ENCODE measurements at regions not wholly inside any gene's neighbourhood (a gene's known extent, or its start where the extent isn't known, plus 50 kb on each side); places are given as distances from the start of the nearest gene placed in this dataset.

DNA sequence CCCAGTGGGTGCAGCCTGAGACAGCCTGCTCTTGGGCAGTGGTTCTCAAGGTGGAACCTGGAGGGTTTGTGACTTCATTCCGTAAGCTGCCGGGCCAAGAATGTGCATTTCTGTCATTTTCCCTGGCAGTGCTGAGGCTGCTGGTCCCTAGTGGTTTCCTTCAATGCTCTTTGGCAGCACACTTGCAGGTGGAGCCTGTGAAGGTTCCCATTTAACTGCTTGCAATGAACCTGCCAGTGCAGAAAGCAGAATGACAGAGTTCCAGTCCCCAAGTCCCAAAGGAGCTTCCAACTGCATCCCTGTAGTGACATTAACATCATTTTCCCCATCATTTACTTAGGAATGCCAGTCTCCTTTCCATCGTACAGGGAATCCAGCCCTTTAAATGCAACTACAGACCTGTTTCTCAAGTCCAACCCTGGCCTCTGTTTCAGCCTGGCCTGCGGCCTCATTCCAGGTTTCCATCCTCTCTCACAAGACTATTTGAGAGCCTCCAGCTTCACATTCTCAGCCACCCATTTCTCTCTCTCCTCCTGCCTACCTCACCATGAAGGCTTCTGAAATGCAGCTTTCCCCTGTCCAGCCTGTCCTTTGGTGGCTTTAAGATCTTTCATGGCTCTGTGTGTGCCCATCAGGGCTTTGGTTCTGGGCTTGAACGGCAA lies 149.7 kb upstream of the GGTLC1 start:
- no peak for DNase-seq (ENCODE audit: low spot score)

DNA sequence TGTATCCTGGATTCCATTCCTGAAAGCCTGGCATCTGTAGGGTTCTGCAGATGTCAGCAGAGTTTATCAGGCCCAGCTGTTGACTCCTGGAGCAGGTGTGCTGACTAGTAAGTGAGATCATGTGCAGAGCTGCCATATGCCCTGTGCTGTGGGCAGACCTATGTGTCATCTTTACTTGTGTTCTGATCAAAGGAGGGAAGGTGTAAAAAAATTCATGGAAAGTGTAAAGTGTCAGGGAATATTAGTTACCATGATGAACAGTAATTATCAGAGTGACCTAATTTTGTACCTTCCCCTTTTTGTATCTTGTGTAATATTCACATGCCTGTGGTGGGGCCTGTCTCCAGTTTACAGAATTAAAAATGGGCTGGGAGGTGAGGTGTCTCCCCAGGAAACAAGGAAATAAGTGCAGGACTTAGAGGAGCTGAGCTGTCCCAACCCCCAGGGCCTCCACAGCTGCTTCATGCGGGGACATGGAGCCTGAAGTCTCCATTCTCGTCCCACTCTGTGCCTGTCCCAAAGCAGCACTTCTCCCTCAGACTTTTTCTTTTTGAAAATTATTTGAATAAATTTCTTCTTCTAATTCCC lies 148.2 kb upstream of the GGTLC1 start:
- DNase-seq (ENCODE audit: low spot score), result no peak

DNA sequence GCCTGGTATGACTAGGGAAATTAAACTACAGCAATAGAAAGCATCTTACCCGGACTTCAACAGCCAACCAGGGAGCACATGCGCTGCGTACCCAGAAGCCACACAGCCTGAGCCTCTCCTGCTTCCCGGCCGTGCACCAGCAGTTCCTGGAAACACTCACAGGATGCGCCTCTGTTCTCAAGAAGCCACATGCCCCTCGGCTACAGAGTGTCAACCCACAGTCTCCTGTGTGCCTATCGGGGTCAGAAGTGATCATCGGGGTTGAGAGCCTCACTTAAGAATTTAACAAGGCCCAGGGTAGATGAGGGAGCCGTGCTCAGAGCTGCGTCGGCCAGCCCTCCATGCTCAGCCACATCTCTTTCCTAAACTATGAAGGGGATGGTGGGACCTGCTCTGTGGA lies 147.2 kb upstream of the GGTLC1 start:
- DNase-seq (ENCODE audit: low spot score), result peak; percentile 15

DNA sequence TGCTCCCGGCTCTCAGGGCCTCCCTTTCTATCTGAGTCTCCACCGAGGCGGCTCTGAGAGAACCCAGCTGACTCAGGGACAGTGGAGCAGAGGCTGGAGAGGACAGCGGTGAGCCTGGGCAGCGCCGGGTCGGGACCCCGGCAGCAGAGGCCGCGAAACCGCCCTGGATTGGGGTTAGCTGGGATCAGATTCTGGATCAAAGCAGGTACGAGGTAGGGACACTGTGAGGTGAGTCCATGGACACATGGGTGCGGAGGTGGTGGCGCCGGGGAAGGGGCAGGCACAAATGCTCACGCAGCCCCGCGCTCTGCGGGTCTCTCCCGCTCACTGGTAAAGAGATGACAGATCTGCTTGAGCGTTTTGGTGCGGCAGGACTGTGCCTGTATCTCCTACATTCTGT lies 146.4 kb upstream of the GGTLC1 start:
- DNase-seq (ENCODE audit: low spot score), result no peak

DNA sequence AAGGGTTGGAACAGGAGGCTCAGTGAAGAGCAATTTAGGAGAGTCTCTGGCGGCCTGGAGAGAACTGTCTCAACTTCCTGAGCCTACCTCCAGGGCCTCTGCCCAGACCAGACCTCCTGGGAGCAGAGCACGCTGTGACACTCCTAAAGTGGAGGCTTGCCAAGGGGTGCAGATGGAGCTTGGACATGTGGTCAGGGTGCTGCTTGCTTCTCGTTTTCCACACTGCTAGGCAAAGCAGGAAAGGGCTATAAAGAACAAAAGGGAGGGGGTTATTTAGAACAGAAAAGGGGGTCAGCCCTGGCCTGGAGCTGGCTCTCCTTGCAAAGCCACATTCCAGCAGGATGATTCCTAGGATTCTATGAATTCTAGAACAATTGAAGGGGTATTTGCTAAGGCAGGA lies 145.7 kb upstream of the GGTLC1 start:
- DNase-seq (ENCODE audit: low spot score), result no peak

DNA sequence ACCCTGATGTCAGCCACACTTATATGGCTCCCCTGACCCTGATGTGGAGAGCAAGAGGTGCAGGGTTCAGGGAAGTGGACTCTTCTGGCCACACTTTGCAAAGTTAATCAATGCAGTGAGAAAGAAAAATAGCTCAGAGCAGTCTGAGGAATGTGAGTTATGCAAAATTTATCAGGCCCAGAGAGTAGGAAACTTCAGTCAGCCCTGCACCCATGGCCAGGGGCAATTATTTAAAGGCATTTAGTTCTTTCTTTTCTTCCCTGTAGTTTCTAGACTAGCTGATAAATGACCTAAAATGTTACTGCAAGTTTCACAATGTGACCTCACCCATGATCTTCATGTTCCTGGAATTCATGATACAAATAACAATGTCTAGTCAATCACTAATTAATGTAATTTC lies 143.7 kb upstream of the GGTLC1 start:
- no peak for DNase-seq (ENCODE audit: low spot score)

DNA sequence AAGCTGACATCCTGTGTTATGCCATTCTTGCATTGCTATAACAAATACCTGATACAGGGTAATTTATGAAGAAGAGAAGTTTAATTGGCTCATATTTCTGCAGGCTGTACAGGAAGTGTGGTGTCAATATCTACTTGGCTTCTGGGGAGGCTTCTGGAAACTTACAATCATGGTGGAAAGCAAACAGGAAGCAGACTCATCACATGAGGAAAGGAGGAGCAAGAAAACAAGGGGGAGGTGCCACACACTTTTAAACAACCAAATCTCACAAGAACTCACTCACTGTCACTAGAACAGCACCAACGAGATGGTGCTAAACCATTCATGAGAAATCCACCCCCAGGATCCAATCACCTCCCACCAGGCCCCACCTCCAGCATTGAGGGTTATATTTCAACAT lies 143.1 kb upstream of the GGTLC1 start:
- DNase-seq (ENCODE audit: low spot score), result no peak

DNA sequence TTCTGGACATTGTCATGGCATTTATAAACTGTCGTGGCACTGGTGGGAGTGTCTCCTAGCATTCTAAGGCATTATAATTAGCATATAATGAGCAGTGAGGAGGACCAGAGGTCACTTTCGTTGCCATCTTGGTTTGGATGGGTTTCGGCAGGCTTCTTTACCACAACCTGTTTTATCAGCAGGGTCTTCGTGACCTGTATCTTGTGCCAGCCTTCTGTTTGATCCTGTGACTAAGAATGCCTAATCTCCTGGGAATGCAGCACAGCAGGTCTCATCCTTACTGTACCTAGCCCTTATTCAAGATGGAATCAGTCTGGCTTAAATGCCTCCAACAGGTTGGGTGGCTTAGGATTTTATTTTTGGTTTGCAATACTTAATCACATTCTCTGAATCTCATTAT lies 142.7 kb upstream of the GGTLC1 start:
- DNase-seq (ENCODE audit: low spot score), result no peak

DNA sequence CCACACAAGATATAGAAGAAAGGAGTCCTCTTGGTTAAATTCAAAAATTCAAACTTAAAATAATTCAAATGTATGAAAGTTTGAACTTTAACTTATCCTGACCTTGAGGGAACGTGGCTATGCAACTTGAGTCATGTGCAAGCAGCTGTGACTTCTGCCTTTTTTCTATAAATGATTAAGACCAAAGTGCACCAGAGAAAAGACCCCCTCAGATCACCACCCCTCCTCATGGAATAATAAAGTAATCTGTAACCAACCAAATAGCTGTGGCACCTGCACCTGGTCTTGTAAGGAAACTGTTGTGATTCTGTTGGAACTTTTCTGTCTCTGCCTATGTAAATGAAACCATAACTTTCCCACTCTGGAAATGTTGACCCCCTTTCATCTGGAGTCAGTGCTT lies 141.1 kb upstream of the GGTLC1 start:
- no peak for DNase-seq (ENCODE audit: low spot score)

DNA sequence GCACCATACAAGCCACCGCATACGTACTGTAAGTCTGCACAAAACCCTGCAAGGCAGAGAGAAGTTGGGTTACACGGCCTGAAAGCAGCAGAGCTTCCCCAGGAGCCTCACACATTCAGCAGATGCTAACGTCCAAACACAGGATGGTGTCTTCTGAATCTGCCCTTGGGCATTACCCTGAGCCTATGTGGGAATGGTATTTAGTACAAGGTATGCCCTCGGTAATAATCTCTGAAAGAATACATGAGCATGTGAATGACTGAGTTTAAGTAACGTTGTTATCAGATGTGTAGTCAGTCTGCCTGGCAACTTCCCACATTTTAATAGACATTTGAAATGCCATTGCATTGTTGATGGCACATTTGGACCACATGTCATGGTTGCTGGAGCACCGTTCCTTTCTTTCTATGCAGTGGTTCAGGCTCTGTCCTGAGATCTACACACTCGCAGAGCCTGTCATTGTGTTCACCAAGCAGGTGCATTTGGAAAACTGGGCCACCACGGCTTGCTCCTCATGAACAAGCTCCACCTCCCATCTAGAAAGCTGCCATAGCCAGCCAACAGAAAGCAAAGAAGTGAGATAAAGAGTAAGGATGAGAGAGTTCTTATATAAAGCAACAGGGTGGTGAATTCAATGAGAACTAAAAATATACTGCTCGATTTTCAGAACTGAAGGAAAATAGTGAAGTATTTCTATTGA lies 136.5 kb upstream of the GGTLC1 start:
- DNase-seq (ENCODE audit: low spot score), result no peak

DNA sequence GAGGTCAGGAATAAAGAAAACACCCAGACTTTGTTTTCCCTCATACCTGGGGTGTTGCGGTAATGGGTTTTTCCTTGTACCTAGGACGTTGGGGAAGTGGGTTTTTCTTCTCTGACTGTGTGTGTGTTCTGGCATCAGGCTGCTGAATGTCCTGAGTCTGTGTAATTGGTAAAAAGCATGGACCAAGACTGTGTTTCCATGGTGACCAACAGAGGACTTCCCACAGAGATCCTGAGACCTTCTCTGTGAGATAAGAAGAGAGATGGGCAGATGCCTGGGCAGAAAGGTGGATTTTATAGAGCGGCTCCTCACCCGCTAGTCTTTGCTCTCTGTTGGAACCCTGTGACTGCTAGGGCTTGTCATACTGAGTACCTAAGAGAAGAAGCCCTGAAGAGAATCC lies 135.4 kb upstream of the GGTLC1 start:
- DNase-seq (ENCODE audit: low spot score), result no peak

DNA sequence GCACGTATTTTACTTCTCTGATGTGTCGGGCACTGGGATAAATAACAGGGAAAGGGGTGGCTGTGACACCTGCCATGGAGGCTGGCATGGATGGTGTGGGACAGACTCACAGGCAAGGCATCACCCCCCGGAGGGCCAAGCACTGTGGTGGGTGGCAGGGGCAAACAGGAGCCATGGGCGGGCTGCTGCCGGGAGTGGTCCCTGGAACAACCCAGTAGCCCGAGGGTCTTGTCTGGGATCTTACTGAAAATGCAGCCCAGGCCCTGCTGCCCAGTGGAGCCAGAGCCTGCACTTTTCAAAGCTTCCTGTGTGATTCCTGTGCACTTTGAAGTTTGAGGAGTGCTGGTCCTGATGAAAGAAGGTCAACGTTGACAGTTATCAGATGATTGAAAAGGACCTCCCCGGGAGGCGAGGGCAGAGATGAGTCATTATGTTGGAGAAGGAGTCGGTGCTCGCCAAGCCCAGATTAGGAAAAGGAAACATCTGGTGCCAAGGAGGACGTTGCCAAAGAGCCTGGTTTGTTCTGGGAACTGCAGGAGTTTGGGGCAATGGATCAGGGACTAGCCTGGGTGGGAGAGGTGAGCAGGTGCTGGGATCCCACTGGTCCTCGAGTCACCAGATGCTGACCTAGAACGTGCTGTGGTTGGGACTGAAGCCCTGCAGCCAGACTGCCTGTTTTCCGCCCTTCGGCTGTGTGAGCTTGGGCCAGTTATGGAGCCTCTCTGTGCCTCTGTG lies 130.0 kb upstream of the GGTLC1 start:
- DNase-seq (ENCODE audit: low spot score), result no peak

DNA sequence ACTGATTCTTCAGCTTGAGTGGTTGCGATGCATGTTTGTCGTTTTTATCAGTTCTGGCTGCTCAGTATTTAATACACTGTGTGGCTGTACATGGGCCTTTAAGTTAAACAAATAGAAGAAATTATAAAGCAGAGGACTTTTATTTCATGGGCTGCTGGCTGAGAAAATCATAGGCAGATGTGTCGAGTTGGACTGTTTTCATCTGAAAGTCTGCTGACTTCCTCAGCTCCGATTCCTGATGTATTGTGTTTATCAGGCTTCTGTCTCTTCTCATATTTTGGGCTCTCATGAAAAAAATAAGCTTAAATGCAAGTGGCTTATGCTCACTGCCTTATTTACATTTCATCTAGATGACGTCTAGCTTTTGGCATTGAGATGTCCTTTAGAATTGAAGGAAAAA lies 129.5 kb upstream of the GGTLC1 start:
- no peak for DNase-seq (ENCODE audit: low spot score)

DNA sequence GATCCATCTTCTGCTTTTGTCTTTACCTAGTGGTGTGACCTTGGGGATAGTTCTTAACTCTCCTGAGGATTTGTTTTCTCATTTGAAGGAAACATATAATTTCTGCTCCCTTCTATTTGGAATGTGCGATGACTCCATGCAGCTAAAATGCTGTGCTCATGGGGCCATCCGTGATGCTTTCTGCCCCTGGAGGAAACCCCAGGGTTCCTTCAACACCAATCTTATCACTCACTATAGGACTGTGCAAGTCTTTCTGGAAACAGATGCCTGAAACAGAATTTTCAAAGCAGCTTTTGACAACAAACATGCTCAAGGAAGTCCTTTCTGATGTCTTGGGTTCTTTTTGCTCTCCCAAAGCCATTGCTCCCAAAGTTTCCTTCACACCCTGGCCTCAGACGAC lies 128.8 kb upstream of the GGTLC1 start:
- DNase-seq (ENCODE audit: low spot score), result no peak

DNA sequence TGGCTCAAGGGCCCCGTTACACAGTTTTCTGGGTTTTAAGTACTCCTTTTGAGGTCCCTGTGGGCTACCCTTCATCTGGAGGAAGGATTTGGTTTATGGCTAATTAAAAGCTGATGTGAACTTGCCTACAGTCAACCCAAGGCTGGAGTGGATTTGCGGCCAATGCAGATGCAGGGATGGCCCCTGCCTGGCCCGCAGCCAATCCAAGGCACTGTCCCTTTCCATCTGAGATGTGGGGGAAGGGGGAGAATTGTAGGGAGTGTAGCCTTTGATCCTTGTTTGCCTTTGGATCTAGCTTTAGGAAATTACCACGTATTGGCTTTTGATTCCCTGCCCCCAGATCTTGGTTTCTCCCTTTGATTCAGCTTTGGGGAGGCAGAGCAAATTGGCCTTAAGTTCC lies 128.0 kb upstream of the GGTLC1 start:
- DNase-seq (ENCODE audit: low spot score), result no peak

DNA sequence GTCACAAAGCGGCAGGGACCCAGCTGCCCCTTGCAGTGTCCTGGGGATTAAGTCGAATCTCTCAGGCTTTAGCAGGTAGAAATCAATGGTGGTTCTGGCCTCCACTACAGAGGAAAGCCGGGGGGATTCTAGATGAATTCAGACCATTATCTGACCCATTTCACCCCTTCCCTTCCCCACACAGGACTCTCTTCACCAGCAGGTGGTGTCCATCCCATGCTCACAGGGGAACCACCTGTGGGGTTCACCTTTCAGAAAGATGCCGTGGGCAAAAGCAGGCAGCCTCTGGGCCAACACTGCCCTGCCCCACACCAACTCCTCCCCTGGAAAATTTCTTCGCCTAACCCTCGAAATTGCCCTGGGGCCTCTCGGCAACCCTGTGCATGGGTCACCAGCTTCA lies 123.8 kb upstream of the GGTLC1 start:
- DNase-seq (ENCODE audit: low spot score), result no peak

DNA sequence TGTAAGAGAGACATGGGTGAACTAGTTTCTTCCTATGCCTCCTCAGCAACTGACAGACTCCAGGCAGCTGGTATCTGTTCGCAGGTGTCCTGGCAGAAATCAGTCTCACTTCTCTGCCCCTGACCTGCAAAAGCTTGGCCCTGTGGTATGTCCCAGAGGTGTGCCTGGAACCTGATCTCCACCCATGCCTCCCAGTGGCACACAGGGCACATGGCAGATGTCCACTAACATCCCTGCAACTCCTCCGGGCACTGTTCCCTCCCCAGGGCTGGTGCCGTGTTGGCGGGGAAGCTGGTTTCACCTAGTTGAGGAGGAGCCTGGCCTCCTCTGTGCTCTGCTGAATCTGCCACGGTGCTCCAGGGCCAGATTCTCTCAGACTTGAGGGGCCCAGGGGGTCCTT lies 123.3 kb upstream of the GGTLC1 start:
- no peak for DNase-seq (ENCODE audit: low spot score)

DNA sequence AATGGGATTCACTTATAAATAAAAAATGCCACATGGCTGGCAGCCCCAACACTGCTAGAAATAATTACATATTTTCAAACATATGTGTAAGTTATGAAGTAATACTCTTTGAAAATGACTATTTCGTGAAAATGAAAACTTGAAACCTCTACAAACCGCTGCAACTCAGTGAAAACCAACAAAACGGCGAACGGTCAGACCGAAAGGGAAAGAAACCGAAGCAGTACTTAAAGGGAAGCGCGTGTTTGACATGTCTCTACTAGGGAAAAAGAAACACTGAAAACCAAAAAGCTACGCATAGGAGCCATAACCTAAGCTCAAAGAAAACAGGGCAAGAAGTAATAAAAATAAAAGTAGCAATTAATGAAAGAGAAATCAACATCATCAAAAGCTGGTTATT lies 121.0 kb upstream of the GGTLC1 start:
- no peak for DNase-seq (ENCODE audit: low spot score)

DNA sequence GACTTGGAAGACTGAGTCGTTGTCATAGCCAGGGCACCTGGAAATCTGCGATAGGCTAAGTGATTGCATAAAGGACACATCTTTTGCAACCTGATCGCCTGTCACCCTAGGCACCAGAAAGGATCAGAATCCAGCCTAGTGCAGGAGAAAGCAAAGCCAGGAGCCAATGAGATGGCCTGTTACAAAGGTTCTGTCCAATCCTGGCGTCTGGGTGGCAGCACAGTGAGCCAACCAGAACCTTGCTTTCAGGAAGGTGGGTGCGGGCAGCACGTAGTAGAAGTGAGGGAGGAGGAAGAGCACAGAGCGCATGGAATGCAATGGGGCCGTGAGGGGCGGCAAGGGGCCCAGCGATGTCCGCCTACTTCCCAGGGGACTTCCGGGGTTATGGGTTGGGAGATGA lies 120.4 kb upstream of the GGTLC1 start:
- DNase-seq (ENCODE audit: low spot score), result peak; percentile 58

DNA sequence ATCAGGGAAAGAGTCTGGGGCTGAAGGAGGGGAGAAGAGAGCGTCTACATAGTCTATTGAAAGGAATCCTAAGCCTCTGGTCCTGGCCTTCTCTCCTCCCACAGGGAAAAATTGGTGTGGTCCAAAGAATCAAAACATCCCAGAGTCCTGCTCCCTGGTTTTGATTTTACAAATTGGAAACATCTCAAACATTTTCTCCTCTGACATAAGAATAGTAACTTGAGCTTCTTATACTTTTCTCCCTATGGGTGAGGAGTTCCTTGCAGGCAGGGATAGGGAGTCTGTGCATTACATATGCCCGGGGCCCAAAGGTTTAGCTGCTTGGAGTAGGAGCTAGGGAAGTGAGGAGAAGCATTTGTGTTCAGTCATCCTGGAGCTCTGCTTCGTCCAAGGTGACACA lies 120.0 kb upstream of the GGTLC1 start:
- no peak for DNase-seq (ENCODE audit: low spot score)

DNA sequence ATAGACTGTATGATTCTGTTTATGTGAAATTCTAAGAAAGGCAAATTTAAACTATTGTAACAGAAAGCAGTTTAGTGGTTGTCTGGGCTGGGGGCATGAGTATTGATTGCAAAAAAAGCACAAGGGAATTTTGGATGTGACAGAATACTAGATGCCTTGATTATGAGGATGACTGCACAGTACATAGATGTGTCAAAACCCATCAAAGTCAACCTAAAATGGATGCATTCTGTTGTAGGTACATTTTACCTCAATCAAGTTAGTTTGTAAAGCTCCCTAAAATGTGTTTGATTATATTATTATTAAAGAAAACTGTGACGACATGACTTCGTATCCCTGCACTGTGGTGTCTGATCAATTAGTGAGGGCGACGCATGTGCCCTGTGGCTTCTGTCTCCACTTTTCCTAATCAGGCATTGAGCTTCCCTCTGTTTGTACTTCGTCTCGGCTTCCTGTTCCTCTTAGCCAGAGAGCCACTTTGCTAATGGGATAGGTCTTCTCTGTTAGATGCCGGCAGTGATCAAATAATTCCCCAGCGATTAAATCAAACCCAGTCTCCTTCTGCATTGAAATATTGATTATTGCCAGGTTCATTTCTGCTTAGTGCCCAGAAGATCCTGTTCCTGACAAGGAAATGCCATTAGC lies 118.3 kb upstream of the GGTLC1 start:
- DNase-seq (ENCODE audit: low spot score), result no peak

DNA sequence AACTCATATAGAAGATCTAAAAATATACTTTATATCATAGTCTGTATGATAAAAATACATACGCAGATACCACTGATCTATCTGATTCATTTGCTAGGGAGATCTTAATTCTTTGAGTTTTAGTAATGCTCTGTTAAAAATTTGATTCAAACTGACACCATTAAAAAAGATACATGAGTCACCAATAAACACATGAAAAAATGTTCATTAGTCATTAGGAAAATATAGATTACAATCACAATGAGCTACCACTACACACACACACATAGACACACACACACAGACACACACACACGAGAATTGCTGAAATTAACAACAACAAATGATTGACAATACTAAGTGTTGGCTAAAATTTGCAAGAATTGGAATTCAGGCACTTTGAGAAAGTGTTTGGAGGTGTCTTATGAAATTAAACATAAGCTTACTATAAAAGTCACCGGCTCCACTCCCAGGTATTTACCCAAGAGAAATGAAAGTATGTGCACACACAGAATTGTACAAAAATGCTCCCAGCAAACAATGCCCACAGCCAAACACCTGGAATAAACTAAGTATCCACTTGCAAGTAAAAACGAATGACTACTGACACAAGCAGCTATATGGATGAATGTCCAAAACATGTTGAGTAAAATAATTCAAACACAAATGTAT lies 117.7 kb upstream of the GGTLC1 start:
- no peak for DNase-seq (ENCODE audit: low spot score)
